Globus pallidus (tissue), 1 donor: ENCODE measurements at regions not wholly inside any gene's neighbourhood (a gene's known extent, or its start where the extent isn't known, plus 50 kb on each side); places are given as distances from the start of the nearest gene placed in this dataset.
"Not testable (repeated sequence)": the region's sequence is repeated elsewhere in the genome, so short reads cannot be mapped to it uniquely, and the experiment has no call there.

Experiments
- DNase-seq: peaks from one replicate; pipeline ENCODE4 v3.0.0-alpha.2; 2015; ENCODE audit warnings: low spot score

DNA sequence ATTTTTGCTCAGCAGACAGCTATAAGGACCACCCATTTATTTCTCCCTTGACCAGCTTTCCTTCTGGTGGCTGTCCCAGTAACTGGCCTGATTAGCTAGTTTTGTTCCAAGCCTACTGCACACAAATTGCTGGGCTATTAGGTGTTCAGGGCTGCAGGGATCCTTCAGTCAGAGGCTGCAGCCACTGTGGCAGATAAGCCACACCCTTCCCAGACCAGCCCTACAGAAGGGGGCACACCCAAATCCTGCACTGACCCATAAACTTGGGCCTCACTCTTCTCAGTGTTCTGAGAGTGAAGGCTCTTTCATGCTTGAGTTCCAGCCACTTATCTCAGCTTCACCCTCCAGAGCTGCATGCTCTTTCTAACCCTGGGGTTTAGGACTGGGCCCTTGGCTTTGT lies 200.0 kb downstream of the AASDHPPT start:
- DNase-seq, result no peak

DNA sequence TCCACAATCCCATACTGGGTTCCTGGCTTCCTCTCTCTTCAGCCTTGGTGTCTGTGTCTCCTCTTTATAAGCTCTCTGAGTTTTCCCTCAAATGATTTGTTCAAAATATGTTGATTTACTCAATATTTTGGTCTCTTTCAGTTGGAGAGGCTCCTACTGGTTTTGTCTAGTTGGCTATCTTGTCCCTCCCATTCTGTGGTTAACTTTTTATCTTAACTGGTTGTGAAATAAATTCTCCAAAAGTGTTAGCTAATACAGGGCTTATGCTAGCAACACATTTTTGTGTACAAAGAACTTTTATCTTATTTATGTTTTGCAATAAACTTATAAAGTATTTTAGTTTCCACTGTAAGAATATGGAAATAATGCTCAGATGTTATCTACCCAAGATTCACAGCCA lies 200.9 kb downstream of the AASDHPPT start:
- no peak for DNase-seq

DNA sequence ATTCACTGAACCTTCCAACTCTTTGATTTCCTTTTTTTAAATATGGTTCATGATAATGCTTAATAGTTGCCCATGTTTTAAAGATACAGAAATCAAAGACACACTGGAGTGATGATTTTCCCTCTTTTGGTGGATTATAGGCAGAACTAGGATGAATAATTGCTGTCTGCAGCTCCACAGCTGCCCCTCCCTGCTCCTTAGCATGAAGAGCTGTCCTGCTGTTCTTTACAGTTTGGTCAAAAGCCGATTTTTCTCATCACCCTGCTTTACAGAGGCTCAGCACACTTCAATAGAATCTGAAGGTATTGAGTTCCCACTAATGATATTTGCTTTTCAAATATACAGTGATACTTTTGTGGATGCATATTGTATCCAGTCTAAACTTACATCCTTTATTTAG lies 202.6 kb downstream of the AASDHPPT start:
- no peak for DNase-seq

DNA sequence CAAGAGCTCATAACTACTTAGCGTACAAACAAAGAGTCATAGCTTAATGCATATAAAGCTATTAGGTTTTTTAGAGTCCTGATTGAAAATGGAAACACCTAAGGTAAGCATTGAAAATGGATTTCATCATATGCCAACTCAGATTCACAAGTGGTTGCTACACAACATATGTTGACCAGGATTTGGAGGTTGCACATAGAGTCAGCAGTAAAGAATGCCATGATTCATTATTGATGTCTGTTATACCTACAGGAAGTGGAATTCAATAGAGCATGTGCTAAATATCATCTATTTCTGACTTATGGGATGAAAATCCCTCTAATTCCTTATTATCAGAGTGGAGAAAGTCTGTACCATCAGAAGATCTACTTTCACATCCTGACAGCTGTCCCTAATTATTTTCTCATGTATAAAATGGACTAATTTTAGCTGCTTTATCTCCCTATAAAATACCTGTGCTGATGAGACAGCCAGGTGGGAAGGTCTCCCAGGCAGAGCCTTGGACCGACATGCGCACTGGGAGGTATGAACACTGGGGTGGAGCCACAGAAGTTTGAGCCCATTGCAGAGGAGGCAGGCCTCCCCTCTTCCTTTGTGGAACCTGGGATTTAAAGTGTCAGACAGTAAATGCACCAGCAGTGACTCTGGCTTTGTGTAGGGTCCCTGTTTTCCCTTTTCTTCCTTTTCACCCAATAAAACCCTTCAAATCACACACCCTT lies 204.2 kb downstream of the AASDHPPT start:
- no peak for DNase-seq

DNA sequence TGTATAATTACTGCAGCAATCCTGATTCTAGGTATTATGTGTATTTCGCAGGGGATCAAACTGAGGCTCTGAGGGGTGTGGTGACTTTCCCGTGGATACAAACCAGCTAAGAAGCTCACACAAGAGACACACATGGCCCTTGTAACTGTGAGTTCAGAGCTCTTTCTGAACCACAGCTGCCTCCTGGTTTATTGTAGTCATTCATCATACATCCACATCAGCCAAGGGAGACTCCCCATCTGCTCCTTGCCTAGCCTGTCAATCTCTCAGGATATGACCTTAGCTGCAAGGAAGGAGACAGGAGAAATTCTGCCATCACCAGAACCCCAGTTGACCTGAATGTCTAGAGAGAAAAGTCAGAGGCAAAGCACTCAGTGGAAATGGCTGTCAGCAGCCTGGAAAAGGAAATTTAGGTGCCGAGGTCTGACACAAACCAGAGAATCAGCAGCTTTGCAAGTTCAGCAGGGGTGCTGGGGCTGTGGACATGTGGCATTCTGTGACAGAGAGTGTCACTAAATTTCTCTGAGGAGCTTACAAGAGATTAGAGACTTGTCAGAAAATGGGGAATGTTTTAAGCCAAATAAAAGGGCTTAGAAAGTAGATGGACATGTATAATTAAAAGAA lies 209.5 kb downstream of the AASDHPPT start:
- no peak for DNase-seq

DNA sequence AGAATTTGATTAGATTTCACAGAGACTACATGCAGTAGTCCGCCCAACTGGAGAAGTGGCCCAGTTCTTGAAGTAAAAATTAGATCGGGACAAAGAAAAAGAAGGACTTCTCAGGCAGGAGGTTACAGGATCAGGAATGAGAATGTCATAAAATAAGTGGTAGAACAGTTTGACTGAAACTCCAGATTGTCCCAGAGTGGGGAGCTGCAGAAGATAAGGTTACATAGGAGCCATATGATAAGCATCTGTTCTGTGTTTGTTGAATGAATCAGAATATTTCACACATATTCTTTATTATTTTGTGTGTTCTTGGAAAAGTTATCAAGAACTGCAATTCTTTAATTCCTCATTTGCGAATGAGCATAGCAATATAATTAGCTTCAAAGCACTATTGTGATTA lies 210.6 kb downstream of the AASDHPPT start:
- DNase-seq, result no peak

DNA sequence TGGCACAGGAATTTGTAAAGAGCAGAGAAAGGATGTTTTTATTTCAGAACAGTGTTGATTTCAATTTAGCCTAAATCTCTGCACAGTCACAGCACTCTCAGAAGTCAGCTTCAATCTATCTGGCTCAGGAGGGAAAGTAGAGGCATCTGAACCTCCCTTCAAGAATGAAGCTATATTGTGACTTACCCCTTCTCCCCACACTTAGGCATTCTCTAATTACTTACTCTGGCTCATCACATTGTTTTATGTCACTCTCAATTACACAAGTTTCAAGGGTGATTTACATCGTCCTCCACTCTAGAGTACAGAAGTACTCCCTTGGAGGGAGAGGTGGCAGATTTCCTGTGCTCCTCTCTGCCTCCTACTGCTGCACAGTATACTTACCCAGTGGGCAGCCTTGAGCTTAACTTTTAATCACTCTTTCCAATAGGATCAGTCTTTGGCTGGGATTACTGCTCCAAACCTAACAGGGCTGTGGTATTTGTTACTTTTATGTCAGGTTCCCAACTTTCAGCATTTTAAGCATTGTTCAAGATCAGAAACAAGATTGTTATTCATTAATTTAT lies 211.4 kb downstream of the AASDHPPT start:
- DNase-seq, result no peak

DNA sequence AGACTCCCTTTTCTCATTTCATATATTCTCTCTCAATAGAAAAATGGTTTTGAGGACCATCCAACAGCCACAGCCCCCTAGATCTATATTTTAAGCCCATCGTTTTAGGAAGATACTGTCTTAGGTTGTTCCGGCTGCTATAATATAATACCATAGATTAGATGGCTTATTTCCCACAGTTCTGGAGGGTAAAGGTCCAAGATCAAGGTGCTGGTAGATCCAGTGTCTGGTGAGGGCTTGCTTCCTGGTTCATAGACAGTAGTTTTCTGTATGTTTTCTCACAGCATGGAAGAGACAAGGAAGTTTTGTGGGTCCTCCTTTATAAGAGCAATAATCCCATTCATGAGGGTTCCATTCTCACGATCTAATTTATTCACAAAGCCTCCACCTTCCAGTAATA lies 215.1 kb downstream of the AASDHPPT start:
- DNase-seq, result no peak

DNA sequence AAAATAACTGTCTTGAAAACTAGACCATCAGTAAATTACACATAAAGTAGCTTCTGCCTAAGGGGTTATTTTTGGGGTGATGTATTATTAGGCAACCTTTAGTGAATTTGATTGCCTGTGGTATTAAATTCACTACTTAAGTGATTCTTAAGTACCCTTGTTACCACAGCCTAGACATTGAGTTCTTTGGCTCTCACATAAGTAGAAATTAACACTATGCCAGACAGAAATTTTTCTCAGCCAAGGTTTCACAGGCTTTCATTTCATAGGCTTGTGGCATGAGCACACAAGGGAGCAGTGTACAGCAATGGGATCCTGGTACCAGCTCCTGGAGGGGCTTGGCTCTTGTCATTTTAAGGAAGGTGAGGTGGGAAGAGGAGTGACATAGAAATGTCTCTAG lies 218.5 kb downstream of the AASDHPPT start:
- DNase-seq, result no peak

DNA sequence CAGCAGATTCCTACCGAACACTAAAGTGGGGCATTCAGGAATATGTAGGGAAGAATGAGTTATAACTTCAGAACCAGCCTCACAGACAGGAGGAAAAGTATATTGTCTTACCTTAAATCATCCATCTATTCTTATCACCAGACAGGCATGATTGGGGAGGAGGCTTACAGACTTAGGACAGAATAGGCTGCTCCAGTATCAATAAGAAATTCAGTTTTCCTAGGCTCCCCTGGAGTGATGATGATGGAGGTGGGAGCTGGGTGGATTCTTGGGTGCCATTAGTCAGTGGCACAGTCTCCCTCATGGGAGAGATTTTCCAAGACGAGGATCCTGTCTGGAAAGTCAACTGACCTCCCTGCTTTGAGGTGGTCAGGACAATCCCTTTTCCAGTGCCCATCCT lies 225.0 kb downstream of the AASDHPPT start:
- no peak for DNase-seq

DNA sequence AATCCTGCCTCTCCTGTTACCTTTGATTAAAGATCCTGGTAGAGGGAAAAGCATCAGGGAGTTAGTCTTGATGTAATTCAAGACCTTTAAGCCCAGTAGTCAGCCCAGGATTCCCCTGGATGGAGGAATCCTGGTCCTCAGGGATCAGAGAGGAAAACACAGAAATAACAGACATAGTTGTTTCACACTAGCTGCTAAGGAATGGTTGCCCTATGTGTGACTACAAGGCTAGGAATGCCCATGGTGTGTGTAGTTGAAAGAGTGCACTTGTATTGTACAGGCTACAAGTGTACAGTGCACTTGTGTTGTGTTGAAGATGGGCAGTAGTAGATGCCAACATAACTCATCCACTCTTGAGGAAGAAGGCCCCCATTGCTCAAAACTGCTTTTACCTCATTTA lies 226.8 kb downstream of the AASDHPPT start:
- no peak for DNase-seq

DNA sequence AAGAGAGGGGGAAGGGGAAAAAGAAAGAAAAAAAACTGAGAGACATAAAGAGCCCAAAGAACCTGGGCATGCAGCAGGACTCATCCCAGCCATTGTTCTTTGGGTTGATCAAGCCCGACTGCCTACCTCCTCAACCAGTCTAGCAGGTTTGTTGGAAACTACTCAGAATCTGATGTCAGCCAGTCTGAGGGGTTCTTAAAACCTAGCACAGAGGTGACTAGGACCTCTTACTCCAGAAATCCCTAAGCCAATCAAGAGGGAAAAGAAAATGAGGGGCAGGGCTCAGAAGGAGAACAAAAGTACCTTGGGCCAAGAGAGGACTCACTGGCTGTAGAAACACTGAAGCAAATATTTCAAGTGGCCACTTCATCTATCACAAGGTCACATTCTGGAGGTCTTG lies 228.0 kb downstream of the AASDHPPT start:
- no peak for DNase-seq

DNA sequence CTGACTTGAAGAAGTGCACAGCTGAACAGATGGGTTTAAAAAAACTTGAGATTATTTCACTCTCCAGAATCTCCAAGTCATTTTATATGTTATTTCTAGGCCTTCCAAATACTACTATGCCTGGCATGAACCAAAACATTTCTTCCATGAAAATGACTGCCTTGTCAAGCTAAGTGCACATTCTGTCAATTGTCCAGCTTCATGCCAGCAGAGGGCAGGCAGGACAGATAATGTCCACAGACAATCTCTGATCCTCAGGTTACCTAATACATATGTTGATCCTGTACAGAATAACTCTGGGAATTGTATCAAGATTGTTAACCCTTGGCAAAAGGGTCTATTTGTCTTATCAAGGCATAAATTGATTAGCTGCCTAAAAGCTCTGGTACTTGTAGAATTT lies 229.5 kb downstream of the AASDHPPT start:
- DNase-seq, result no peak

DNA sequence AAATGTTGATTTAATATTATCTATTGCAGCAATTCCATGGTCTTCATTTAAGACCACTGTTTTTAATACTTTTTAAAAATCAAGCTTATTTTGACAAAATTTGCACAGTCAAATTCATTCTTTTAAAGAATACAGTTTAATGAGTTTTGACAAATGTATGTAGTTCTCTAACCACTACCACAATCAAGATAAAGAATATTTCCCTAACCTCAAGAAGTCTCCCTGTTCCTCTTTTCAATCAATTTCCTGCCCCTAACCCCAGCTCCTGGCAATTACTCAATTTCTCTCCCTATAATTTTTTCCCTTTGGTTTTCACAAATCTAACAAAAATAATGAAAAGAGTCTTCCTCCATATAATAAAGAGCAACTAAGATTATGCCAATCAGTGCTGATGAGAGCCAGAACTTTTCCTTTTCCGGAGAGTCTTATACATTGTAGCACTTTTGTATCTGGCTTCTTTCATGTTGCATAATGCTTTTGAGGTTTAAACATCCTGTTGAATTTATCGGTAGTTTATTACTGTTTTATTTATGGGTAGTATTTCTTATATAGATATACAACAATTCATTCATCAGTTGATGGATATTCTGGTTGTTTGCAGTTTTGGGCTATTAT lies 231.7 kb downstream of the AASDHPPT start:
- no peak for DNase-seq

DNA sequence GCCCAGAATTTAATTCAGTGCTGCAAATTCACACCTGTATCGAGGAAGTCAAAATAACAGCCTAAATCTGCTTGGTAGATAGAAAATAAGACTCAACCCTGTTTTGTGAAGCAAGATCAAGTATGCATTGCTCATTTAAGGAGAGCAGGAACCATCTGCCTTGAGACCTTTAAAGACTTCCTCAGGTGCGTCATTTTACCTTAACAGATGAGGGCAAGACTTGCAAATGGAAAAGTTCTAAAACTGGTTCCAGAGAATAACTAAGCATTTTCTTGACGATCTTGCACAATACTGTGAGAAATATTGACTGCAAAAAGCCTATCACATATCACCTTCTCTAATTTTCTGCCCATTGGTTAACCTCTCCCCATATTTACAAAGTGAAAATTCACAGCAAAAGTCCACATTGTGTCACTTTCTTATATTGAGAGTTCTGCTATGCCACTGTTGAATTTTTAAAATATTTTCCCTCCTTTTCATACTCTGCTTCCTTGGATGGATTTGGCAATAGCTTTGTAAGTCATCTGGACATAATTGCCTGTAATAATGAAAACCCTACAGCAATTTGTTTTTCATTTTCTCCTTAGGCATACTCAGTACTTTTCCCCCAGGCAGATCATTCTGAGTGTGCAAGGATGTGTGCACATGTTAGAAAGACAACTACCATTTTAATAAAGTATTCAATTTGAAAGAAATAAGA lies 234.2 kb downstream of the AASDHPPT start:
- no peak for DNase-seq

DNA sequence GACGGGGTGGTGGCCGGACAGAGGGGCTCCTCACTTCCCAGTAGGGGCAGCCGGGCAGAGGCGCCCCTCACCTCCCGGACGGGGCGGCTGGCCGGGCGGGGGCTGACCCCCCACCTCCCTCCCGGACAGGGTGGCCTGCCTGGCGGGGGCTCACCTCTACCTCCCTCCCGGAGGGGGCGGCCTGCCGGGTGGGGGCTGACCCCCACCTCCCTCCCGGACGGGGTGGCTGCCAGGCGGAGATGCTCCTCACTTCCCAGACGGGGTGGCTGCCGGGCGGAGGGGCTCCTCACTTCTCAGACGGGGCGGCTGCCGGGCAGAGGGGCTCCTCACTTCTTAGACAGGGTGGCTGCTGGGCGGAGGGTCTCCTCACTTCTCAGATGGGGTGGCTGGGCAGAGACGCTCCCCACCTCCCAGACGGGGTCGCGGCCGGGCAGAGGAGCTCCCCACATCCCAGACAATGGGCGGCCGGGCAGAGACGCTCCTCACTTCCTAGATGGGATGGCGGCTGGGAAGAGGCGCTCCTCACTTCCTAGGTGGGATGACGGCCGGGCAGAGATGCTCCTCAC lies 239.8 kb downstream of the AASDHPPT start:
- DNase-seq, result not testable (repeated sequence)

DNA sequence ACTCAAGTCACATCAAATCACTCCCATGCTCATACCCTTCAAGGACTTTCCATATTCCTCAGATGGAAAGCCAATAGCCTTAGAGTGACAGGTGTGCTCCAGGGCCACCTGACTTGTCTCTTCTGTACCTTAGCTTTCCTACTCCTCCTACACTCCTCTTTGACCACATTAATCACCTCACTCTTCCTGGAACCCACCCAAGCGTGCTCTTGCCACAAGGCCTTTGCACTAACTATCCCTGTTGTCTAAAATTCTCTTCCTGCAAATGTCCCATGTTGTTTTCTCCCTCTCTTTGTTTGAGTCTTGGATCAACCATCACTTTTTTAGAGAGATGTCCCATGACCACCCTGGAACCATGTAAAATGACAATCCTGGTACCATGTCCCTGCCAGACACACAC lies 244.1 kb downstream of the AASDHPPT start:
- DNase-seq, result no peak

DNA sequence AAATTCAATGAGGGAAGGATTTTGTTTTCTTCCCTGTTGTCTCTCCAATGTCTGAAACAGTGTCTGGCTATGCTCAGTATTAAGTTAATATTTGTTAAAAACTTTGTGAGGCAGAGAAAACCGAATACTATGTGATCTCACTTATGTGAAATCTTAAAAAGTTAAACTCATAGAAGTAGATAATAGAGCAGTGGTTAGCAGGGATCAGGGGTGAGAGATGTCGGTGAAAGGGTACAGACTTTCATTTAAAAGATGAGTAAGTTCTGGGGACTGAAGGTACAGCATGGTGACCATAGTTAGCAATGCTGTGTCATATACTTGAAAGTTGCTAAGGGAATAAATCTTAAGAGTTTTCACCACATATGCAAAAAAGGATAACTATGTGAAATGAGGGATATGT lies 244.6 kb downstream of the AASDHPPT start:
- DNase-seq, result no peak

DNA sequence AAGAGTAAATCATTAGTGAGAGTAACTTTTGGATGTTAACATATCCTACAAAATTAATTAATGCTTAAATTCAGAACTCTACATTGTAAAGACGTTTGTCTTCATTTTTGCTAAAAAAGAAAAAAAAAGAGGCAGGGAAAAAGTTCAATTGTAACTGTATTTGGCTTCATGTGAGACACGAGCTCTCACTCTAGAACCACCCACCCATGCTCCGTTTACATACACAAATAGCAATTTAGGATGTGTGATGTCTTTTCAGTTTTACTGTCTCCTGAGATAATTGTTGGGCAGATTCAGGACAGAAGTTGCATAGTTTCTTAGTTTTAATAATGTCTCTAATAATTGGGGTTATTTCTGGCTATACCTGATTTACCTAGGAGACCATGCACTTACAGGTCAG lies 248.6 kb downstream of the AASDHPPT start:
- DNase-seq, result no peak

DNA sequence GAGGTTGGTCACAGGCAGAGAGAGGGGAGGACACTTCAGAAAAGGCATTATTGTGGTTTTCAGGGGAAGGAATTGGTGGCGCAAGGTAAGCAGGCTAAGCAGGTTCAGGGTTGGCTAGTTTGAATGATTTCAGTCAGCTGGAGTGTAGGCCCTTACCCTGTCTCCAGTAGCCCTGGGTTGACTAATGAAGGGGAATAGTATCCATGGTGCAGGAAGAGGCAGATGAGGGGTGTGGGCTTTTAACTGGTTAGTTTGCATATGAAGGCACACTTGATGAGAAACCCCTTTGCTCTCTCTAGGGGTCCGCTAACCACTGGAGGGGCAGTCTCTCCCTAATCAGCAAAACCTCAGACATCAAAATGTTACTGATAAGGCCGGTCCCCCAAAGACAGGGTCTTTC lies 249.7 kb downstream of the AASDHPPT start:
- DNase-seq, result no peak

DNA sequence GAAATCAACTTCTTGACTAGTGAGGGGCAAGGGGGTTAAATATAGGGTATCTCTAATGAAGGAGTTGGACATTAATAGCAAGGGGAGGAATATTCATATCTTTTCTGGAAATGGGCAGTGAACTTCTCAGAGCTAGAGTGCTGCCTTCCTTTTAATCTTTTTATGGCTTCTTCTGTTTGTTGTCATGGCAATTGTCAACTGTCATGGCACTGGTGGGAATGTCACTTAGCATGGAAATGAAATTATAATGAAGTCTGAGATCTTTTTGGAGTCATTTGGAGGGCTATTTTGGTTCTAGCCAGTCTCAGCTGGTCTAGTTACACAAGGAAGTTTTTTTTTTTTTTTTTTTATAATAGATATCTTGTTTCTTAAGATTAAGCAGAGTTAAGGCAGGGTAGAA lies 250.2 kb downstream of the AASDHPPT start:
- no peak for DNase-seq

DNA sequence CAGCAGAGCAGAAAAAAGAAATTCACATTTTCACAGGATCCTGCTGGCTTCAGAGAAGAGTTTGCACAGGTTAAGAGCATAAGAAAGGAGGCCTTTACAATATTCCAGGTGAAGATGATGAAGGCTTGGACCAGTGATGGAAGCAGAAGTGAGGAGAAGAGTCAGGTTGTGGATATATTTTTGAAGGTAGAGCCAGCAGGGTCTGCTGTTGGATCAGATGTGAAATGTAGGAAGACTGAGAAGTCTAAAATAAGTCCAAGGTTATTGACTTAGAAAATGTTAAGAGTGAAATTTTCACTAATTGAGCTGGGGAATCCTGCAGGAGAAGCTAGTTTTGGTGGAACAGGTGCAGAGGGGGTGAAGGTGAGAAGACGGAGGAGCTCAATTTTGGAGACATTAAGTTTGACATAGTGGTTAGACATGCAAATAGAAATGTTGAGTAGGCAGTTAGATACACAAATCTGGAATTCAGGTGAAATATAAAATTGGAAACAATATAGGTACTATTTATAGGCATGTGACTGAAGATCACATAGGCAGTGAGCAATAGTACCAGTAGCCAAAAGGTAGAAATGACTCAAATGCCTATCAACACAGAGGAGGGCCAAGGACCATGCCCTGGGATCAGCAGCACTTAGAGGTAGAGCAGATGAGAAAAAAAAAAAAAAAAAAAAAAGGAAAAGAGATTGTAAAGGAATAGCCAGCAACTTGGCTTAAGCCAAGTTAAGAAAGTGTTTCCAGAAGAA lies 252.0 kb downstream of the AASDHPPT start:
- DNase-seq, result no peak
